KOPT-K1 (cell line): ENCODE measurements at regions not wholly inside any gene's neighbourhood (a gene's known extent, or its start where the extent isn't known, plus 50 kb on each side); places are given as distances from the start of the nearest gene placed in this dataset.

Source experiments
- H3K27ac ChIP-seq: fragments of 200-600 bp; sonication (generic); 2 replicates; pipeline ENCODE4 v1.5.1; 2016; ENCODE audit warnings: antibody characterized with exemption, mild to moderate bottlenecking, low read depth, low read length; ENCODE audit not compliant: poor library complexity, severe bottlenecking
- H3K36me3 ChIP-seq: fragments of 200-600 bp; sonication (generic); 2 replicates; pipeline ENCODE4 v1.5.1; 2017; ENCODE audit warnings: antibody characterized with exemption, mild to moderate bottlenecking, low read length, moderate library complexity; ENCODE audit not compliant: insufficient read depth
- H3K9me3 ChIP-seq: fragments of 200-600 bp; sonication (generic); 2 replicates; pipeline ENCODE4 v1.5.1; 2017; ENCODE audit warnings: antibody characterized with exemption, low read length, mild to moderate bottlenecking; ENCODE audit not compliant: insufficient read depth, poor library complexity, severe bottlenecking

GRCh38 chr20:24798930-24799705, 150.0 kb upstream of the CST7 start:
- H3K9me3 ChIP-seq: no peaks in the 10 kb centered on the region
- H3K36me3 ChIP-seq: no peaks in the 10 kb centered on the region
- H3K27ac ChIP-seq: no peak overlapping the region

- Histone ChIP-seq H3K9me3 (no peaks in the 10 kb centered on the region), H3K36me3 (no peaks in the 10 kb centered on the region), H3K27ac (no peak overlapping the region)
Observed at GRCh38 chr20:24799971-24800580, 149.0 kb upstream of the CST7 start.

DNA sequence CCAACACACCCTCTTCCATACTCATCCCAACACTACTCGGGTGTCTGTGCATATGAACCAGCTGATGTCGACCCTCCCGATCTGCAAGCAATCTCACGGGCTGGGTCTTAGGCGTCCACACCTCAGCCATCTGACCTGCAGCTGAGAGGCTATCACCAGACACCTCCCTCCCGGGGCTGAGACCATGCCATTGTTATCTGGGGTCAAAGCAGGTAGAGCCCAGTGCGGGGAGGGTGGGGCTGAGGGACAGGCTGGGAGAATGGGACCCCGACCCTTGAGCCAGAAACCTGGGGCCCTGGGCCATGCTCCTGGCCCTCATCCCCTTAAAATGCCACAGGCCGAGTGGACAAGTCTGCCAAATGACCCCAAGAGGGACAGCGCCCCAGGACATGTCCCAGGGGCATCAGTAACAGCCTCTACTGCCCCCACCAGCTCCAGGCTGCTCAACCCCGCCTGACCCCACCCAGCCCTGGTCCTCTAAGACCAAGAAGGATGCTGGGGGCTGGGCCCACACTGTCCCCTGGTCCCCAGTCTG, 146.7 kb upstream of the CST7 start:
- Histone ChIP-seq H3K27ac (no peak overlapping the region), H3K36me3 (no peaks in the 10 kb centered on the region)

DNA sequence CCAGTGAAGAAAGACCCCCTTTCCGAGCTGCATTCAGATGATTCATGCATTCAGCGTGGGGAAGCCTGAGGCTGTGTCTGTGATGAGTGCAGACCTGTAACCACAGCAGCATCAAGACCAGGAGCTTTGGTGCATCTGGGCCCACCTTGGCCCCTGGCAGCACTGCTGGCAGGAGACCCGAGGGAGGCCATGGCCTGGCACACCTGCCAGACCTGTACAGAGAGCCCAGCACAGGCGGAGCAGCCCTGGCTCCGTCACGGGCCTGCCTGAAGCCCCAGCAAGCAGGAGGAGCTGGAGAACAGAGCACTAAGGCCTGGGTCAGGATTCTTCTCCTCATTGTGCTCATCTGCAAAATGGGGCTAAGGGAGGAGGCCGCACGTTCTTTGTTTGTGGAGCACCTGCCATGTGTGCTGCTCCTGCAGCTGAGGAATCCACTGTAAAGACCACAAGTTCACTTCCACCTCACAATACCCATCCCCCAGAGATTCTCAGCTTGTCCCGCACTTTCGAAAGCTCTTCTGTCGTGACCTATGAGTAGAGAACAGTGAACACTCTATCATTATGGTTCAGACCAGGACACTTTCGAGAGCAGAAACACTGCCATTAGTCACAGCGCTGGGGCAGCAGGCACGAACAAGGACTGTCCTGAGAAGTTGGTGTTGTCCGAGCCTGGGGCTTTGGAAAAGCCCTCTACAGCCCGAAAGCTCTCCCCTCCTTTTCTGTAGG, 144.4 kb upstream of the CST7 start:
- no peaks in the 10 kb centered on the region for H3K9me3 ChIP-seq
- H3K36me3 ChIP-seq: no peaks in the 10 kb centered on the region
- no peak overlapping the region for H3K27ac ChIP-seq

More for the DNA sequence above, 146.7 kb upstream of the CST7 start:
- no peaks in the 10 kb centered on the region for H3K9me3 ChIP-seq

GRCh38 chr20:24805456-24806238, 143.4 kb upstream of the CST7 start:
- H3K36me3 ChIP-seq: no peaks in the 10 kb centered on the region
- H3K27ac ChIP-seq: no peak overlapping the region
- H3K9me3 ChIP-seq: no peaks in the 10 kb centered on the region

GRCh38 chr20:24806705-24807676, 142.1 kb upstream of the CST7 start:
- no peak overlapping the region for H3K27ac ChIP-seq
- no peaks in the 10 kb centered on the region for H3K9me3 ChIP-seq

DNA sequence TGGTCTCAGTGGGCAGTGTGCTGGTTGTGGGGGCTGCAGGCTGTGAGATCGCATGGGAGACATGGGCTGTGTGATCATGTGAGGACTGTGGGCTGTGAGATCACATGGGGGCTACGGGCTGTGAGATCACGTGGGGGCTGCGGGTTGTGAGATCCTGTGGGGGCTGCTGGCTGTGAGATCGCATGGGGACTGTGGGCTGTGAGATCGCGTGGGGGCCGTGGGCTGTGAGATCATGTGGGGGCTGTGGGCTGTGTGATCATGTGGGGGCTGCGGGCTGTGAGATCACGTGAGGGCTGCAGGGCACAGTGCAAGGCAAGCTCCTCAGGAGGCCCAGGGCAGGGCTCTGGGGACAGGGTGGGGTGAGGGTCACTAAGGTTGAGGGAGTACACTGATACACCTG, 140.5 kb upstream of the CST7 start:
- H3K27ac ChIP-seq: peak overlapping the region; percentile 54
- no peaks in the 10 kb centered on the region for H3K9me3 ChIP-seq
- no peaks in the 10 kb centered on the region for H3K36me3 ChIP-seq

More at GRCh38 chr20:24806705-24807676, 142.1 kb upstream of the CST7 start:
- no peaks in the 10 kb centered on the region for H3K36me3 ChIP-seq

DNA sequence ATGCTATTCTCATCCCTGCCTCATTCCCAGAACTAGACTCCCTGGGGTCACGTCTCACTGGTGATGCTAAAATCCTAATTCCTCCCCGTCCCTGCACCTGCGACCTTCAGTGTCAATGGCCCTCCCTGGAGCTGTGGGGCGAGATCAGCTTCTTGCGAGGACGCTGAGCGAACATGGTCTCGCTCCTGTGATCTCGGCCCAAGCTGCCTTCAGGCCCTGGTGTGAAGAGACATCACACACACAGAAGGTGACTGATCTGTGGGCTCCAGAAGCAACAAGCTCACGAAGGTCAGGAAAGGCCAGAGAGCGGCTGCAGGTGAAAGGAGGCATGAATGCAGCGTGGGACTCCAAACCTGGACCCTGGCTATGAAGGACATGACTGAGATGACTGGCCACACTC, 139.5 kb upstream of the CST7 start:
- Histone ChIP-seq H3K9me3 (no peaks in the 10 kb centered on the region), H3K36me3 (no peaks in the 10 kb centered on the region), H3K27ac (peak overlapping the region; percentile 54)

GRCh38 chr20:24810676-24811407, 138.2 kb upstream of the CST7 start:
- Histone ChIP-seq H3K27ac (no peak overlapping the region), H3K9me3 (no peaks in the 10 kb centered on the region), H3K36me3 (no peaks in the 10 kb centered on the region)

GRCh38 chr20:24812373-24812772, 136.7 kb upstream of the CST7 start:
- H3K9me3 ChIP-seq: no peaks in the 10 kb centered on the region
- H3K36me3 ChIP-seq: no peaks in the 10 kb centered on the region
- no peak overlapping the region for H3K27ac ChIP-seq

GRCh38 chr20:24813080-24813479, 136.0 kb upstream of the CST7 start:
- no peak overlapping the region for H3K27ac ChIP-seq
- H3K9me3 ChIP-seq: no peaks in the 10 kb centered on the region
- no peaks in the 10 kb centered on the region for H3K36me3 ChIP-seq

DNA sequence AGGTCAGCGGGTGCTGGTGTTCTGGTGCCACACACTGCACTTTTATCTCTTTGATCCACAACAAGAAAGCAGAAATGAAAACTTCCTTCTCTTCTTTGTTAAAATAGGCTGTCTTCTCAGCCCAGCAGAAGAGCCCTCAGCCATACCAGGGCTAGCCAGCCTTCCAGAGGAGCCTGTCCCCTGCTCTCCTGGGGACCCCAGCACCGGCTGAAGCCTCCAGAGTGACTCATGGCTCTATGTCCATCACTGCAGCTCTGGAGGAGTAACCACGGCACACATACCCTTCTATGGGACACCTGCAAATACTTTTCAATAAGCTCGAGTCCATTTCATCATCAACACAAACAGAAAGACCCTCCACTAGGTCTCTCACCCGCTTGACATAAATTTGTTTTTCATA, 135.6 kb upstream of the CST7 start:
- Histone ChIP-seq H3K27ac (no peak overlapping the region), H3K9me3 (no peaks in the 10 kb centered on the region), H3K36me3 (no peaks in the 10 kb centered on the region)

DNA sequence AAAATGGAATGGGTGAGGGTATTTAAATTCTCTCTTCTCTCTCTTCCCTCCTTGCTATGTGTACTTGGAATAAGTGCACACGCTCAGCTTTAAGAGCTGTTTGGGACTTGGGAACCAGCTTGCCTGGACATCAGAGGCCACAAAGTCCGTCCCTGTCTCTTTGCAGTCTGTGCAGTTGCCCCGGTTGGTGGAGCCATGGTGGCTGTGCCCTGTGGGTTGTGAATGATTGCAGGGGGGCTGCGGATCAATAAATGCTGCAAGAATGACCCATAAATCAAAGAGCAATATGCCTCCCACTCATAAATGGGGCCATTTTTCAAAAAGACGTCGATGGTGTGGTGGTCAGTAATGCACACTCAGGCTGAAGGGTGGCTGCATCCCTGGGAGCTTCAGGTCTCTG, 135.1 kb upstream of the CST7 start:
- Histone ChIP-seq H3K36me3 (no peaks in the 10 kb centered on the region), H3K27ac (no peak overlapping the region), H3K9me3 (no peaks in the 10 kb centered on the region)
